Activated T-cell treated with anti-CD3 and anti-CD28 coated beads, Interleukin-2, amount 50 U/mL, for 72 hours (primary cell): ENCODE measurements at regions not wholly inside any gene's neighbourhood (a gene's known extent, or its start where the extent isn't known, plus 50 kb on each side); places are given as distances from the start of the nearest gene placed in this dataset.

Source experiments
- ATAC-seq, 2 donors: fragments of 150-1000 bp; cut with Tn5 transposase; replicated peaks in 1 of 2; 2 replicates each; pipeline ENCODE4 v1.10.0; 2021; ENCODE audit warnings: moderate library complexity in 2 of 2, mild to moderate bottlenecking in 1 of 2
- DNase-seq, 2 donors: peaks; one replicate each; pipeline ENCODE4 v3.0.0; 2021 to 2022; ENCODE audit warnings: mixed read lengths in 1 of 2
- H3K27ac Mint-ChIP-seq: one replicate; pipeline ENCODE4 v1.8.0; 2022; ENCODE audit warnings: mild to moderate bottlenecking, moderate library complexity, mixed read lengths
- H3K27me3 Mint-ChIP-seq: one replicate; pipeline ENCODE4 v1.8.0; 2022; ENCODE audit warnings: low read depth, mixed read lengths
- H3K36me3 Mint-ChIP-seq, 2 donors: one replicate each; pipeline ENCODE4 v1.8.0; 2022; ENCODE audit warnings: mixed read lengths in 2 of 2, mild to moderate bottlenecking in 1 of 2; ENCODE audit not compliant: insufficient read depth in 2 of 2
- H3K4me1 Mint-ChIP-seq: one replicate; pipeline ENCODE4 v1.8.0; 2022; ENCODE audit warnings: low read depth, mixed read lengths
- H3K4me3 Mint-ChIP-seq, 2 donors: one replicate each; pipeline ENCODE4 v1.8.0; 2022; ENCODE audit warnings: mild to moderate bottlenecking in 2 of 2, mixed read lengths in 2 of 2, moderate library complexity in 2 of 2
- H3K9me3 Mint-ChIP-seq, 2 donors: one replicate each; pipeline ENCODE4 v1.8.0; 2022; ENCODE audit warnings: mixed read lengths in 2 of 2

GRCh38 chr7:153838591-153838990, 213.6 kb upstream of the DPP6 start:
- H3K36me3 Mint-ChIP-seq = no peaks in the 10 kb centered on the region

GRCh38 chr7:153840861-153841260, 211.3 kb upstream of the DPP6 start:
- peaks cover 4 to 10% of the 10 kb centered on the region in 2 donors for H3K9me3 Mint-ChIP-seq
- no peaks in the 10 kb centered on the region for H3K27me3 Mint-ChIP-seq
- no peak overlapping the region for H3K4me3 Mint-ChIP-seq
- ATAC-seq (no peak), DNase-seq (no peak)
- H3K4me1 Mint-ChIP-seq = no peaks in the 10 kb centered on the region
- no peaks in the 10 kb centered on the region for H3K36me3 Mint-ChIP-seq
- H3K27ac Mint-ChIP-seq = no peak overlapping the region

More at GRCh38 chr7:153838591-153838990, 213.6 kb upstream of the DPP6 start:
- no peaks in the 10 kb centered on the region for H3K4me1 Mint-ChIP-seq
- no peak for DNase-seq
- no peak for ATAC-seq
- H3K9me3 Mint-ChIP-seq = peaks cover 2 to 6% of the 10 kb centered on the region in 2 donors
- no peak overlapping the region for H3K27ac Mint-ChIP-seq
- H3K4me3 Mint-ChIP-seq = no peak overlapping the region
- no peaks in the 10 kb centered on the region for H3K27me3 Mint-ChIP-seq

- H3K9me3 Mint-ChIP-seq = peaks cover 12 to 16% of the 10 kb centered on the region in 2 donors
- DNase-seq = no peak
- H3K27ac Mint-ChIP-seq = no peak overlapping the region
- no peaks in the 10 kb centered on the region for H3K27me3 Mint-ChIP-seq
- H3K4me1 Mint-ChIP-seq = no peaks in the 10 kb centered on the region
- H3K4me3 Mint-ChIP-seq = no peak overlapping the region
- H3K36me3 Mint-ChIP-seq = peaks cover 1 to 7% of the 10 kb centered on the region in 2 donors
- no peak for ATAC-seq
These were observed 204.4 kb upstream of the DPP6 start for GRCh38 chr7:153847828-153848227.

- Mint-ChIP-seq H3K4me3 (no peak overlapping the region), H3K27ac (no peak overlapping the region)
These were observed 199.9 kb upstream of the DPP6 start for GRCh38 chr7:153852261-153852660.

GRCh38 chr7:153858355-153858754, 193.8 kb upstream of the DPP6 start:
- Mint-ChIP-seq H3K4me3 (no peak overlapping the region), H3K36me3 (no peaks in the 10 kb centered on the region), H3K9me3 (peaks cover 6 to 12% of the 10 kb centered on the region in 2 donors), H3K27me3 (no peaks in the 10 kb centered on the region), H3K27ac (no peak overlapping the region), H3K4me1 (no peaks in the 10 kb centered on the region)
- ATAC-seq = no peak
- no peak for DNase-seq

More at GRCh38 chr7:153852261-153852660, 199.9 kb upstream of the DPP6 start:
- DNase-seq (no peak), ATAC-seq (no peak)
- peaks cover 2 to 8% of the 10 kb centered on the region in 2 donors for H3K9me3 Mint-ChIP-seq
- H3K27me3 Mint-ChIP-seq = no peaks in the 10 kb centered on the region
- H3K4me1 Mint-ChIP-seq = no peaks in the 10 kb centered on the region
- peaks cover 1 to 3% of the 10 kb centered on the region in 2 donors for H3K36me3 Mint-ChIP-seq

GRCh38 chr7:153859239-153859638, 193.0 kb upstream of the DPP6 start:
- H3K36me3 Mint-ChIP-seq = no peaks in the 10 kb centered on the region
- H3K9me3 Mint-ChIP-seq = peaks cover 8 to 12% of the 10 kb centered on the region in 2 donors
- H3K4me3 Mint-ChIP-seq = no peak overlapping the region
- no peak overlapping the region for H3K27ac Mint-ChIP-seq
- DNase-seq (no peak), ATAC-seq (no peak)
- no peaks in the 10 kb centered on the region for H3K4me1 Mint-ChIP-seq
- no peaks in the 10 kb centered on the region for H3K27me3 Mint-ChIP-seq

- Mint-ChIP-seq H3K4me1 (no peaks in the 10 kb centered on the region), H3K9me3 (peaks cover 0 to 2% of the 10 kb centered on the region in 2 donors), H3K36me3 (peaks cover 3 to 4% of the 10 kb centered on the region in 2 donors), H3K4me3 (no peak overlapping the region), H3K27me3 (peaks cover 19% of the 10 kb centered on the region), H3K27ac (no peak overlapping the region)
- DNase-seq (no peak), ATAC-seq (no peak)
These were observed 165.4 kb upstream of the DPP6 start for GRCh38 chr7:153886506-153887441.

GRCh38 chr7:153887749-153888569, 164.2 kb upstream of the DPP6 start:
- H3K4me3 Mint-ChIP-seq = no peak overlapping the region
- no peak for ATAC-seq
- H3K4me1 Mint-ChIP-seq = no peaks in the 10 kb centered on the region
- H3K9me3 Mint-ChIP-seq = no peaks in the 10 kb centered on the region
- no peak for DNase-seq
- H3K27ac Mint-ChIP-seq = no peak overlapping the region
- H3K27me3 Mint-ChIP-seq = peaks cover 19% of the 10 kb centered on the region
- H3K36me3 Mint-ChIP-seq = peaks cover 3 to 4% of the 10 kb centered on the region in 2 donors

GRCh38 chr7:153891990-153892389, 160.2 kb upstream of the DPP6 start:
- Mint-ChIP-seq H3K27ac (no peak overlapping the region), H3K36me3 (peaks cover 1 to 3% of the 10 kb centered on the region in 2 donors), H3K27me3 (peaks cover 8% of the 10 kb centered on the region), H3K4me3 (no peak overlapping the region), H3K4me1 (no peaks in the 10 kb centered on the region), H3K9me3 (no peaks in the 10 kb centered on the region)
- ATAC-seq = no peak
- no peak for DNase-seq

- ATAC-seq (no peak), DNase-seq (no peak)
- no peaks in the 10 kb centered on the region for H3K36me3 Mint-ChIP-seq
- H3K4me3 Mint-ChIP-seq = no peak overlapping the region
- no peaks in the 10 kb centered on the region for H3K27me3 Mint-ChIP-seq
- H3K4me1 Mint-ChIP-seq = no peaks in the 10 kb centered on the region
- peaks cover 5 to 8% of the 10 kb centered on the region in 2 donors for H3K9me3 Mint-ChIP-seq
- H3K27ac Mint-ChIP-seq = no peak overlapping the region
These were observed 149.3 kb upstream of the DPP6 start for GRCh38 chr7:153902862-153903261.

GRCh38 chr7:153912211-153912610, 140.0 kb upstream of the DPP6 start:
- Mint-ChIP-seq H3K4me1 (no peaks in the 10 kb centered on the region), H3K36me3 (peaks cover 0 to 2% of the 10 kb centered on the region in 2 donors), H3K4me3 (no peak overlapping the region), H3K27ac (no peak overlapping the region), H3K9me3 (peaks cover 2 to 7% of the 10 kb centered on the region in 2 donors), H3K27me3 (no peaks in the 10 kb centered on the region)
- DNase-seq (no peak), ATAC-seq (no peak)

GRCh38 chr7:153920126-153920525, 132.1 kb upstream of the DPP6 start:
- H3K36me3 Mint-ChIP-seq = peaks cover 0 to 2% of the 10 kb centered on the region in 2 donors
- ATAC-seq (no peak), DNase-seq (no peak)
- no peaks in the 10 kb centered on the region for H3K27me3 Mint-ChIP-seq
- H3K4me3 Mint-ChIP-seq = no peak overlapping the region
- H3K9me3 Mint-ChIP-seq = peaks cover 2 to 3% of the 10 kb centered on the region in 2 donors
- H3K4me1 Mint-ChIP-seq = no peaks in the 10 kb centered on the region
- no peak overlapping the region for H3K27ac Mint-ChIP-seq

GRCh38 chr7:153920897-153921296, 131.3 kb upstream of the DPP6 start:
- peaks cover 2 to 3% of the 10 kb centered on the region in 2 donors for H3K9me3 Mint-ChIP-seq
- no peaks in the 10 kb centered on the region for H3K36me3 Mint-ChIP-seq
- H3K27ac Mint-ChIP-seq = no peak overlapping the region
- H3K4me1 Mint-ChIP-seq = no peaks in the 10 kb centered on the region
- no peaks in the 10 kb centered on the region for H3K27me3 Mint-ChIP-seq
- H3K4me3 Mint-ChIP-seq = no peak overlapping the region
- DNase-seq (no peak), ATAC-seq (no peak)
